ENCODE measurements at regions not wholly inside any gene's neighbourhood (a gene's known extent, or its start where the extent isn't known, plus 50 kb on each side); places are given as distances from the start of the nearest gene placed in this dataset.

DNA sequence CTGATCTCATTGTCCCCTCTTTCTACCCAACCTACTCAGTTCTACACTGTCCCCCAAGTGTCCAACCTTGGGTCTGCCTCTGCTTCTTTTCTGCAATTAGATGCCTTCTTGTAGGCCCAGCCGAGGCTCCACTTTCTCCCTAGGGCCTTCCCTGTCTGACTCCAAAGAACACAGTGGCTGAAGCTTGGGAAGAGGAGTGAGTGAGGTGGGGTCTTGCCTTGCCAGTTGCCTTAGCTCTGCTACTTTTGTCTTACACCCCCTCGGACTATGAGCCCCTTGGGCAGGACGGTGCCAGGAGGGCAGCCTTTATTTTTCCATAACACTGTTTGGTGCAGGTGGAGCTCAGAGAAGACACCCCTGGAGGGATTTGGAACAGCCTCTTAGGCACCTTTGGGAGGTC lies 345.1 kb downstream of the CYP26B1 start:
- Mint-ChIP-seq H3K27me3 (ENCODE audit: unreplicated experiment) (no peaks in the 10 kb centered on the region), H3K36me3 (ENCODE audit: unreplicated experiment) (no peaks in the 10 kb centered on the region), H3K4me1 (ENCODE audit: unreplicated experiment) (peaks cover 6% of the 10 kb centered on the region), H3K27ac (ENCODE audit: unreplicated experiment) (no peak overlapping the region), H3K9me3 (ENCODE audit: unreplicated experiment) (no peaks in the 10 kb centered on the region), H3K4me3 (ENCODE audit: unreplicated experiment) (no peak overlapping the region)
- TF ChIP-seq, protein P1, sequence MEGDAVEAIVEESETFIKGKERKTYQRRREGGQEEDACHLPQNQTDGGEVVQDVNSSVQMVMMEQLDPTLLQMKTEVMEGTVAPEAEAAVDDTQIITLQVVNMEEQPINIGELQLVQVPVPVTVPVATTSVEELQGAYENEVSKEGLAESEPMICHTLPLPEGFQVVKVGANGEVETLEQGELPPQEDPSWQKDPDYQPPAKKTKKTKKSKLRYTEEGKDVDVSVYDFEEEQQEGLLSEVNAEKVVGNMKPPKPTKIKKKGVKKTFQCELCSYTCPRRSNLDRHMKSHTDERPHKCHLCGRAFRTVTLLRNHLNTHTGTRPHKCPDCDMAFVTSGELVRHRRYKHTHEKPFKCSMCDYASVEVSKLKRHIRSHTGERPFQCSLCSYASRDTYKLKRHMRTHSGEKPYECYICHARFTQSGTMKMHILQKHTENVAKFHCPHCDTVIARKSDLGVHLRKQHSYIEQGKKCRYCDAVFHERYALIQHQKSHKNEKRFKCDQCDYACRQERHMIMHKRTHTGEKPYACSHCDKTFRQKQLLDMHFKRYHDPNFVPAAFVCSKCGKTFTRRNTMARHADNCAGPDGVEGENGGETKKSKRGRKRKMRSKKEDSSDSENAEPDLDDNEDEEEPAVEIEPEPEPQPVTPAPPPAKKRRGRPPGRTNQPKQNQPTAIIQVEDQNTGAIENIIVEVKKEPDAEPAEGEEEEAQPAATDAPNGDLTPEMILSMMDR (IDR thresholded peaks at IDR 0.05) = no peak
- DNase-seq (ENCODE audit: extremely low spot score, unreplicated experiment) = peak; percentile 73

DNA sequence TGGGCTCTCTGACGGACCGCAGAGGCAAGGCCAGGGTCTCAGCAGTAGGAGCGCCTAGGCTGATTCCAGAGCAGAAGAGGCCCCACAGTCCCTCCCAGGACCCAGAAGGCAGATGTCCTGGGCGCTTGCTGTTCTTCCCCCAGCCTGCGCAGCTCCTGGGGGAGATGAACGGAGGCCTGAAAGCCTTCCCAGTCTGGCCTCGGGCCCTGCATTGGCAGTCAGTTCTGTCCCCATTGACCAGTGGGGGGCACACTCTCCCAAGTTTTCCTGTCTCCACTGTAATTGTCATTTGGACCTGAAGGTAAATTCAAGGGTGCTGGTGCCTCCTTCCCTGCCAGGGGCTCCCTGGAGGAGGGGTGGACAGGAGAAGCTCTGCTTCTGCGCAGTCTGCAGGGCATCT lies 345.7 kb downstream of the CYP26B1 start:
- Mint-ChIP-seq H3K27ac (ENCODE audit: unreplicated experiment) (no peak overlapping the region), H3K4me3 (ENCODE audit: unreplicated experiment) (no peak overlapping the region), H3K27me3 (ENCODE audit: unreplicated experiment) (no peaks in the 10 kb centered on the region), H3K36me3 (ENCODE audit: unreplicated experiment) (no peaks in the 10 kb centered on the region), H3K4me1 (ENCODE audit: unreplicated experiment) (peaks cover 11% of the 10 kb centered on the region), H3K9me3 (ENCODE audit: unreplicated experiment) (no peaks in the 10 kb centered on the region)
- no peak for DNase-seq (ENCODE audit: extremely low spot score, unreplicated experiment)
- TF ChIP-seq, protein P1 (IDR thresholded peaks at IDR 0.05) = peak; percentile 64

DNA sequence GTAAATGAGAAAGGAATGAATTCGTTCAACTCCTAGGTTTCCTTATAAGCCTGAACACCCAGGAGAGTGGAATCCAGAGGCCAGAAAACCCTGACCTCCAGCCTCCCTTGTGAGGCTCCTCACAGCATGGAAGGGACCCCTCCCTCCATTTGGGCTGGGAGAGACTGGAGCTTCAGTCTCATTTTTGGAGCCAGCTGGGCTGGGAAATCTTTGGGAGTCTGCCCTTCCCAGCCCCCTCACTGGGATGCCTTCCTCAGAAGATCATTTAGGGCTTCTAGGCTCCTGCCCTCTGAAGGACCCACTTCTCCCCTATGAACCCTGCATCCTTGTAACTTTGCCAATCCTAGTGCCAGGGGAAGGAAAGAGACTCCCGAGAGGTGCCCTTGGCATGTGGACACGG lies 346.1 kb downstream of the CYP26B1 start:
- Mint-ChIP-seq H3K4me1 (ENCODE audit: unreplicated experiment) (peaks cover 15% of the 10 kb centered on the region), H3K4me3 (ENCODE audit: unreplicated experiment) (no peak overlapping the region), H3K9me3 (ENCODE audit: unreplicated experiment) (no peaks in the 10 kb centered on the region), H3K27me3 (ENCODE audit: unreplicated experiment) (no peaks in the 10 kb centered on the region), H3K36me3 (ENCODE audit: unreplicated experiment) (no peaks in the 10 kb centered on the region), H3K27ac (ENCODE audit: unreplicated experiment) (no peak overlapping the region)
- TF ChIP-seq, protein P1 (IDR thresholded peaks at IDR 0.05) = no peak
- DNase-seq (ENCODE audit: extremely low spot score, unreplicated experiment) = no peak

DNA sequence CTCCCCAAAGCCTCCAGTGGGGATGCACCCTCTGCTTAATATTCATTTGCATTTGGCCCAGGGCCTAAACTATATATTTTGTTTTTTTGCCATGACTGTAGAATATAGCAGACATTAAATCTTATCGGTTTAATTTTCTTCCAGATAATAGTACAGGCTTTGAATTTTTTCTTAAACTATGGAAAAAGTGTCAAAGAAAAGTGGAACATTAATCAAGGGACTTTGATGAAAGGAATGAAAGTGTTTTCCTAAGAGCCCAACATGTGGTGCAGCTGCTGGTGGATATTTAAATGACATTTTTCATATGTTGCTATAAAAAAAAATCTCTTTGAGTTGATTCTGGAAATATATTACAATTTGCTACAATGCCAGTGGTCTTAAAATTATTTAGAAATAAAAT lies 346.8 kb downstream of the CYP26B1 start:
- no peak for DNase-seq (ENCODE audit: extremely low spot score, unreplicated experiment)
- peaks cover 22% of the 10 kb centered on the region for H3K4me1 Mint-ChIP-seq (ENCODE audit: unreplicated experiment)
- no peaks in the 10 kb centered on the region for H3K9me3 Mint-ChIP-seq (ENCODE audit: unreplicated experiment)
- H3K4me3 Mint-ChIP-seq (ENCODE audit: unreplicated experiment) = no peak overlapping the region
- TF ChIP-seq, protein P1 (IDR thresholded peaks at IDR 0.05) = no peak
- H3K27me3 Mint-ChIP-seq (ENCODE audit: unreplicated experiment) = no peaks in the 10 kb centered on the region
- H3K27ac Mint-ChIP-seq (ENCODE audit: unreplicated experiment) = no peak overlapping the region
- no peaks in the 10 kb centered on the region for H3K36me3 Mint-ChIP-seq (ENCODE audit: unreplicated experiment)

DNA sequence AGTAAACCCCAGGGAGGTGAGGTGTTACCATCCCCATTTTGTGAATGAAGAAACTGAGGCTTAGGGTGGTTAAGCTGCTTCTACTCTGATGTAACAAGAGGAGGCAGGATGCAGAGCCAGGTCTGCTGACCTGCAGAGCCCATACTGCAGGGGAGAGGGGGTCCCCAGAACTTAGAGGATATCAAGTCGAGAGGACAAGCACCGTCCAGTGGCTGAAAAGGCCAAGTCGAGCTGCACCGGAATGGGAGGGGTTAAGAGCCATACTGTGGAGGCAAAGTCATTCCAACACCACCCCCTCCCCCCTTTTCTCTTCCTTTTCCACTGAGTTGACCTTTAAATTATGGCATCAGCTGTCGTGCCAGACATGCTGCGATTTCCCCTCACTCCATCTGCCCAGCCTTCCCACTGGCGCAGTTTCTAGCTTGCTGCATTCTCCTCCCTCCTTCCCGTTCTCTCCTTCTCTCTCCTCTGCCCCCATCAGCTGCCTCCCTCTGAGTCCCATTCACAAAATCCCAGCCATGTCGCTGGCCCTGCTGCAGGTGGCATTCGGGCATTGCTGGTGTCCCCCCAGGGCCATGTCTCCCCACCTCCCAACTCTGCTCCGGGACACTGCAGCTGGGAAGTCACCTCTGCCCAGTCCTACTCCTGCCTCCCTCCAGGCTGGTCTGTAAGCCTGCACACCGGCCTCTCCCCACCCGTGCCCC lies 346.9 kb downstream of the DYSF start:
- no peak for DNase-seq (ENCODE audit: extremely low spot score, unreplicated experiment)
- TF ChIP-seq, protein P1 (IDR thresholded peaks at IDR 0.05) = no peak
- no peaks in the 10 kb centered on the region for H3K36me3 Mint-ChIP-seq (ENCODE audit: unreplicated experiment)
- no peak overlapping the region for H3K4me3 Mint-ChIP-seq (ENCODE audit: unreplicated experiment)
- no peaks in the 10 kb centered on the region for H3K27me3 Mint-ChIP-seq (ENCODE audit: unreplicated experiment)
- peaks cover 28% of the 10 kb centered on the region for H3K4me1 Mint-ChIP-seq (ENCODE audit: unreplicated experiment)
- H3K27ac Mint-ChIP-seq (ENCODE audit: unreplicated experiment) = no peak overlapping the region
- no peaks in the 10 kb centered on the region for H3K9me3 Mint-ChIP-seq (ENCODE audit: unreplicated experiment)

All from osteocyte (in vitro differentiated cells).